NCI-H2171 treated with DMSO at 0.1 percent for 48 hours (cell line): ENCODE measurements at regions not wholly inside any gene's neighbourhood (a gene's known extent, or its start where the extent isn't known, plus 50 kb on each side); places are given as distances from the start of the nearest gene placed in this dataset.
"Not testable (repeated sequence)": the region's sequence is repeated elsewhere in the genome, so short reads cannot be mapped to it uniquely, and the experiment has no call there.

Experiments
- DNase-seq: peaks from one replicate; lab custom pipeline; 2025; lab: John Stamatoyannopoulos, UW

- no peak for DNase-seq
These were observed 1239.8 kb downstream of the TMEM121 start for GRCh38 chr14:106766145-106766544.

DNA sequence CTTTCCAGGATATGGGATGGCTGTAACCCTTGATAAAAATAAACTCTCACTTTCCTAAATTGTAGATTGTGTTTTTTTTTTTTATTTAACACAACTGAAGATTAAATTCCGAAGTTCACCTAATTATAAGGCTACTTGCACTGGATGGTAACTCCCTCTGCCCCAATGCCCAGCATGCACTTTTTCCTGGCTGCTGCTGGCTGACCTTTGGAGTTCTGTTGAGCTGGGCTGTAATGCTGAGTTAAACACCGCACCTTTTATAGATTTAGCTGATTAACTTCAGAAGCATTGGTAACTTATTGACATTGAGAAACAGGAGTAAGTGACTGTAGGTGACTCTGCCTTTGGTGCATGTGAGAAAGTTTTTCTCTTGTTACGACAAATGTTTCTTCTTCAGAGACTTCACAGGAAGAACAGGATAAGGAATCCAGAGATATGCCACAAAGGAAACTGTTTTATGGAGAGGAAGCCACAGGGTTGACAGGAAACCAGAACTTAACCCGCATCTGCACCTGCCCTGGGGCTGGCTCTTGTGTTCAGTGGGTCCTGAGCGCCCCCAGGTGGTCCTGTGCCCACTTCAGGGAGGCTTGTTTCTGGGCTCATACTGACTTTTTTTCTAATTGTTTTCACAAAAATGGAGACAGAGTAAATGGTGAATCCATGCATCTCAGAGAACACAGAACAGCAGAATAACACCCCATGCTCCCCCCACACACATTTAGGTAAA lies 1240.3 kb downstream of the TMEM121 start:
- not testable (repeated sequence) for DNase-seq

- not testable (repeated sequence) for DNase-seq
These were observed 1241.8 kb downstream of the TMEM121 start for GRCh38 chr14:106768230-106768629.

GRCh38 chr14:106768972-106769700 lies 1242.8 kb downstream of the TMEM121 start:
- DNase-seq, result not testable (repeated sequence)

DNA sequence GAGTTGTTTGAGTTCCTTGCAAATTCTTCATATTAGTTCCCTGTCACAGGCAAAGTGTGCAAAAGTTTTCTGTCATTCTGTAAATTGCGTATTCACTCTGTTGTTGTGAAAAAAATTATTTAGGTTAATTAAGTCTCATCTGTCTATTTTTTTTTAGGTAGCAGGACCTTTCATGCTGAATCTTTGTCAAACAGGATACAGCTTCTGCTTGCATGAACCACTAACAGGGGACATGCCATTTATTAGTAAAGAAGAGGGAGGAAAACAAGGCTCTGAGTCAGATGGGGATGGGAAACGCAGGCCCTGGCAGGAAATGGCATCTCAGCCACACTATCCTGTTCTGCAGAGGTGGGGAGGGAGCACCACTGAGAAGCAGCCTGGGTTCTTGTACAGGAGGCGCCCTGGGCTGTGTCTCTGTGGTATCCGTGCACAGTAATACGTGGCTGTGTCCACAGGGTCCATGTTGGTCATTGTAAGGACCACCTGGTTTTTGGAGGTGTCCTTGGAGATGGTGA lies 1243.8 kb downstream of the TMEM121 start:
- not testable (repeated sequence) for DNase-seq

GRCh38 chr14:106774889-106775480 lies 1248.6 kb downstream of the TMEM121 start:
- peak; percentile 0 for DNase-seq

- no peak for DNase-seq
These were observed 1250.1 kb downstream of the TMEM121 start for GRCh38 chr14:106776395-106776983.

DNA sequence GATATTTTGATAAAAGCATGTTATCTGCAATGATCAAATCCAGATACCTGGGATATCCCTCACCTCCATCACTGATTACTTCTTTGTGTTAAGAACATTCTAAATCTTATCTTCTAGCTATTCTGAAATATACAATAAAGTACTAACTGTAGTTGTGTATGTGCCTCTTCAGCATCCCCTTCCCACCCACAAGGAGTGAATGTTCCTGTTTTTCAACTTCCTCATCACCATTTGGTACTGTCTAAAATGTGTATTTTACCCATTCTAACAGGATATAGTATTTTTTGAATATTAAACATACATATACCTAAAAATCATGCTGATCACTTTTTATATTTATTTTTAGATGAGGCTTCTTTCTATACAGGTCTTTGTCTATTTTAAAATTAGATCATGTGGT lies 1252.6 kb downstream of the TMEM121 start:
- DNase-seq, result no peak

DNA sequence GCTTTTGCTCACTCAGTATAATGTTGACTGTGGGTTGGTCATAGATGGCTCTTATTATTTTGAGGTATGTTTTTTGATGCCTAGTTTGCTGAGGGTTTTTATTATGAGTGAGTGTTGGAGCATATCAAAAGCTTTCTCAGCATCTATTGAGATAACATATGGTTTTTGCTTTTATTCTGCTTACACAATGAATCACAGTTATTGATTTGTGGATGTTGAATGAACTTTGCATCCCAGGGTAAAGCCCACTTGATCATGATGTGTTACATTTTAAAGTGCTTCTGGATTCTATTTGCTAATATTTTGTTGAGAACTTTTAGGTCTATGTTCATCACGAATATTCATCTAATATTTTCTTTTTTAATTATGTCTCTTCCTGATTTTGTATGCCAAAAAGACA lies 1260.3 kb downstream of the TMEM121 start:
- DNase-seq, result no peak

- no peak for DNase-seq
These were observed 1261.2 kb downstream of the TMEM121 start for GRCh38 chr14:106787626-106788025.

DNA sequence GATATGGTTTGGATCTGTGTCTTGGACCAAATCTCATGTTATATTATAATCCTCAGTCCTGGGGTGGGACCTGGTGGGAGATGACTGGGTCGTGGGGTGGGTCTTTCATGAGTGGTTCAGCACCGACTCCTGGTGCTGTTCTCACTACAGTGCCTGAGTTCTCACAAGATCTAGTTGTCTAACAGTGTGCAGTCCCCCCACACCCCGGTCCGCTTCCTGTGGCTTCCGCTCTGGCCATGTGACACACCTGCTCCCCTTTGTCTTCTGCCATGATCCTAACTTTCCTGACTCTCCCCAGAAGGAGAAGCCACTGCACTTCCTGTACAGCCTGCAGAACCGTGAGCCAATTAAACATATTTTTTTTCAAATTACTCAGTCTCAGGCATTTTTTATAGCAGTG lies 1262.2 kb downstream of the TMEM121 start:
- DNase-seq, result no peak

GRCh38 chr14:106789318-106789717 lies 1262.9 kb downstream of the TMEM121 start:
- no peak for DNase-seq

DNA sequence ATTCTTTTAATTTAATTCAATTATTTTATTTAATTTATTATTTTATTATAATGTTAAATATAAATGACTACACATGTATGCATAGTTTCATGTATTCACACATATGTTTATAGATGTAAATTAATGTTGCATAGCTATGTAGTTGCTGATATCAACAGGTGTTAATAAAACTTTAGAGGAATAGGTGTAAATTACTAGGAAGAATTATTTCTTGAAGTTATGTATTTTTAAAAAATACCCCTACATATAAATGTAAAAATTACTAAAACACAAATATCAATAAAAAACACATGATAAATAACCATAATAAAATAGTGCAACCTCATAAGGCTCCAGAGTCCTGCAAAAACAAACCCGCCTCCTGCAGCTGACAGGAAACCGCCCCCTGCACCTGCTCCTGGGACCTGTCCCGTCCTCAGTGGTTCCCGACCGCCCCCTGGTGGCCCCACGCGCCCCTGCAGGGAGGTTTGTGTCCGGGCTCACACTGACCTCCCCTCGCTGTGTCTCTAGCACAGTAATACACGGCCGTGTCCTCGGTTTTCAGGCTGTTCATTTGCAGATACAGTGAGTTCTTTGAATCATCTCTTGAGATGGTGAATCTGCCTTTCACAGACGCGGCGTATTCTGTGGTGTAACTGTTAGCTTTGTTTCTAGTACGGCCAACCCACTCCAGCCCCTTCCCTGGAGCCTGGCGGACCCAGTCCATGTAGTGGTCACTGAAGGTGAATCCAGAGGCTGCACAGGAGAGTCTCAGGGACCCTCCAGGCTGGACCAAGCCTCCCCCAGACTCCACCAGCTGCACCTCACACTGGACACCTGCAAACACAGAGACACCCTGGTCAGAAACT lies 1264.0 kb downstream of the TMEM121 start:
- DNase-seq, result peak; percentile 26

DNA sequence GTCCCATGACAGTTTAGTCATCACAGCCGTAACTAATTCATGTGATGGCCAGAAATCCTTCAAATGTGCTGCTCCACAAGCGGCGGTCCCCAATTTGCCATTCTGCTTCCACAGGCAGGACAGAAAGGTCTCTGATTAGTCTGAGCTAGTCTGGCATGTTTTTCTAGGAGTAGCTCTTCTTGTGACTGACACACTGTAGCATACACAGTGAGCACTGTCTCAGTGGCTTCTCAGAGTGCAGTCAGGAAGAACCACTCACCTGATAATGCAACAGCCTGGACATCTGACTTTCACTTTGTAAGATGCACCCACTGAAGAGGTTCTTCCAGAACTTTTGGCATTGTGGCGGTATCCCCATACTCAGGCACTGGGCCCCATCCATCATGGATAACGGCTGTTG lies 1266.2 kb downstream of the TMEM121 start:
- DNase-seq, result no peak

DNA sequence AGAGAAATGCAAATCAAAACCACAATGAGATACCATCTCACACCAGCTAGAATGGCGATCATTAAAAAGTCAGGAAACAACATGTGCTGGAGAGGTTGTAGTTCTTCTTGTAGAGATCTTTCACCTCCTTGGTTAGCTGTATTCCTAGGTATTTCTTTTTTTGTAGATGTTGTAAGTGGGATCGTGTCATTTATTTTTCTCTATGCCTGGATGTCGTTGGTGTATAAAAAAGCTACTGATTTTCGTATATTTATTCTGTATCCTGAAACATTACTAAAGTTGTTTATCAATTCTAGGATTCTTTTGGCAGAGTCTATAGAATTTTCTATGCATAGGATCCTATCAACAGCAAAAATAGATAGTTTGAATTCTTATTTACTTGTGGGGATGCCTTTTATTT lies 1271.8 kb downstream of the TMEM121 start:
- not testable (repeated sequence) for DNase-seq

- no peak for DNase-seq
These were observed 1276.3 kb downstream of the TMEM121 start for GRCh38 chr14:106802413-106803364.

- DNase-seq, result no peak
These were observed 1277.0 kb downstream of the TMEM121 start for GRCh38 chr14:106803379-106803778.

DNA sequence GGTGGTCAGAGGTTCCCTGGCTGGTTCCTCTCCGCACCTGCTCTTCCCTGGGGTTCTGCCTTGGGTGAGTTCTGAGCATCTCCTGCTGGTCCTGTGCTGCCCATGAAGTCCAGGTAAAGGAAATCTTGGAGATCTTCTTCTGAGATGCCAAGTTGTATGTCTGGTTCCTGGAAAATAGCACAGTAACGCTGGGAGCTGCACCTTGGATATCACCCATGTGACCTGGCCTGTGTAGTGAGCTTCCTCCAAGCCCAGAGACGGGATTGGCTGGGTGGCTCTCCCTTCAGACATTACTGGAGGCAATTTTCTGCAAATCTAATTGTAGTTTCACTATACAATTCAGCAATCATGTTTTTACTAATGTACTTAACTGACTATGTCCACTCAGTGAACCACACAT lies 1281.1 kb downstream of the TMEM121 start:
- no peak for DNase-seq

DNA sequence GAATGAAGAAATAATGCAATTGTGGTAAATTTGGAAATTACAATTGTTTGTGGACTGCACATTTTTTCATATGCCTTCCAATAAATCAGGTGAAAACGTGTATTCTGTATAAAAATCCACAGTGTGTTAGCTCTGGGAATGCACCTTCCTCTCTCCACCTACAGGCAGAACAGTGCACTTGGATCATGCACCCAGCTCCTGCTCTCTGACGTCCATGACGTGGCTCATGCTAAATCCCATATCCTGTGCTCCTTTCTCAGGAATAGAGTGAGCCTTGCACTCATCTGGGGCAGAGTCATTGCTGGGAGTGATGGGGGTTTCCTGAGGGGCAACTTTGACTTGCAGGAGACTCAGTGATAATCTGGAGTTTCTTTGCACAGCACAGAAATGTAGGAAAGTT lies 1282.1 kb downstream of the TMEM121 start:
- no peak for DNase-seq

- DNase-seq, result no peak
These were observed 1282.5 kb downstream of the TMEM121 start for GRCh38 chr14:106808907-106809306.
